ENCODE measurements at regions not wholly inside any gene's neighbourhood (a gene's known extent, or its start where the extent isn't known, plus 50 kb on each side); places are given as distances from the start of the nearest gene placed in this dataset.
"Not testable (repeated sequence)": the region's sequence is repeated elsewhere in the genome, so short reads cannot be mapped to it uniquely, and the experiment has no call there.

DNA sequence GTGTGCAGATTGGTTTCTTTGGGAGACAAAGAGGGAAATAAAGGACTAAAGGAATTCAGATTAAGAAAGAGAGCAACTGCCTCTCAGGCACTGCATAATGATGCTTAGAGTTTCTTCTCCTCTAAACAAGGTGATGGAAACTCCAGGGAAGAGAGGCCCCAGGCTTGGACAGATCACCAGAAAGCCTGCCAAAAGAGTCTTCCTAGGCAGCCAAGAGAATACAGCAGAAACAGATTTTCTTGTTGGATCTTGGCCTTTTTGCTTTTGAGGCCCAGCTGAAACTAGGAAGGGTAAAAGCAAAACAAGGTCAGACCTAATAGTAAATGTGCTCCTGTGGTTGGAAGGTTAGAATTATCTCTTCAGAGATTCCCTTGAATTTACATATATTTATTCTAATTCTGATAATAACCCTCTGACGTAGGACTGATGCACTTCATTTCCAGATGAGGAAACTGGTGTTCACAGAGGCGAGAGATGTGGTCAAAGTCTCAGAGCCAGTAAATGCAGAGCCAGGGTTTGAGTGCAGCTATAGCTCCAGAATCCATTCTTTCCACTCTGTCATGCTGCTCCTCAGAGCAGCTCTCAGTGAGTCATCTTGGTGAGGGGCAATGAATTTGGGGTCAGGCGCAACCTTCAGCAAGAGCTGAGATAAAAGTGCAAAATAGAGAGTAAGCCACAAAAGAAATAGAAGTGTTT, 142.3 kb upstream of the FBXO11 start:
- H3K4me1 ChIP-seq (ENCODE audit: control insufficient read depth, insufficient read depth, low read length) = no peaks in the 10 kb centered on the region
- no peaks in the 10 kb centered on the region for H3K9me3 ChIP-seq (ENCODE audit: control insufficient read depth, low read length)

DNA sequence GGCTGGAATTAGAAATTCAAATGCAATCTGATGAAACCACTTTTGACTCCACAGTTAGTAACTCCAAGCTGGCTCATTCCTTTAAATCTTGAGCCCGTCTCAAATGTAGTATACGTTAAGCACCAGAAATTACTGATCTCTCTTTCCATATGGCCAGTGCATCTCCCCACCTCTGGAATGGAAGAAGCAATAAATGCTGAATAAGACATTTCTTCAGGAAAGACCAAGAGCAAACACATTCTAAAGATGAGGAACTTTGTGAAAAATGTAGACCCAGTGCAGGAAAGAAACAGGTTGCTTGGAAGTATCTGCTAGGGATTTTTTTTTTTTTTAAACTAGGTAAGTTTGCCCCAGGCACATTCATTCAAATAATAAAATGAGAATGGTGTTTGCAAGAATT, 143.1 kb upstream of the FBXO11 start:
- Histone ChIP-seq H3K4me1 (ENCODE audit: control insufficient read depth, insufficient read depth, low read length) (no peaks in the 10 kb centered on the region), H3K27me3 (ENCODE audit: control insufficient read depth, insufficient read depth, low read length) (no peaks in the 10 kb centered on the region), H3K9ac (ENCODE audit: low read length) (no peak overlapping the region), H3K36me3 (ENCODE audit: control insufficient read depth, insufficient read depth, low read length) (no peaks in the 10 kb centered on the region), H3K4me3 (ENCODE audit: low read length) (no peak overlapping the region), H3K9me3 (ENCODE audit: control insufficient read depth, low read length) (no peaks in the 10 kb centered on the region)

More for the DNA sequence above, 142.3 kb upstream of the FBXO11 start:
- no peaks in the 10 kb centered on the region for H3K27me3 ChIP-seq (ENCODE audit: control insufficient read depth, insufficient read depth, low read length)
- H3K9ac ChIP-seq (ENCODE audit: low read length) = no peak overlapping the region
- no peaks in the 10 kb centered on the region for H3K36me3 ChIP-seq (ENCODE audit: control insufficient read depth, insufficient read depth, low read length)
- H3K4me3 ChIP-seq (ENCODE audit: low read length) = no peak overlapping the region

DNA sequence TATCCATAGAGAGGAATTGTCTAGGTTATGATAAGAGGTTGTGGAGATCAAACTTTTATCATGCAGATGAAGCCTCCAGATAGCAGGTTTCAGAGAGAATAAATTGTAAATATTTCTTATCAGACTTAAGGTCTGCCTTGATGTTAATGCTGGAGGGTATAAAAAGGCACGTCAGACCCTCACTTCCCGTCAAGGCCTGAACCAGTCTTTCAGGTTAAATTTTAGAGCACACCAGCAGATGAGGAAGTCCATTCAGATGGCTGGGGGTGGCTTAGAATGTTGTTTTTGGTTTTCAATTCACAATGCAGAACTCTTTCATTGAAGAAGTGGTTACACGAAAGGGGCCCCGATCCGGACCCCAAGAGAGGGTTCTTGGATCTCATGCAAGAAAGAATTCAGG, 144.4 kb upstream of the FBXO11 start:
- no peaks in the 10 kb centered on the region for H3K9me3 ChIP-seq (ENCODE audit: control insufficient read depth, low read length)
- no peaks in the 10 kb centered on the region for H3K27me3 ChIP-seq (ENCODE audit: control insufficient read depth, insufficient read depth, low read length)
- H3K36me3 ChIP-seq (ENCODE audit: control insufficient read depth, insufficient read depth, low read length) = no peaks in the 10 kb centered on the region
- no peaks in the 10 kb centered on the region for H3K4me1 ChIP-seq (ENCODE audit: control insufficient read depth, insufficient read depth, low read length)
- H3K4me3 ChIP-seq (ENCODE audit: low read length) = no peak overlapping the region
- no peak overlapping the region for H3K9ac ChIP-seq (ENCODE audit: low read length)

DNA sequence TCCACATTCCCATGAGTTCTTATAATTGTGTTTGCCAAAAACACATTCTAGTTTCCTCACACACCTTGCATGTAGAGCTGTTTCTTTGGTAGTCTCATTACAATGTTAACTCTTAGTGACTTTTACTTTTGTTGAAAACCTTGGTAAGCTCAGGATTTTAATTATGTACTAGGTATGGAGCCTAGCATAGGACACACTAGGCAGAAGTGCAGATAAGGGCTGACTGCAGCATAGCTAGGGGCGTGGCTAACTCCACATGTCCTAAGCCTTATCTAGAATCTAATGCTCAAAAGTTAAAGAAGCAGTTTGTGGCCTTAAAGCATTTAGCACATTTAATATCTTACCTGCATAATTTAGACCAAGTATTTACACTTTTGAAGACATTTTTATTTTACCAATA, 153.7 kb upstream of the FBXO11 start:
- Histone ChIP-seq H3K4me1 (ENCODE audit: control insufficient read depth, insufficient read depth, low read length) (no peaks in the 10 kb centered on the region), H3K9me3 (ENCODE audit: control insufficient read depth, low read length) (no peaks in the 10 kb centered on the region), H3K4me3 (ENCODE audit: low read length) (no peak overlapping the region), H3K36me3 (ENCODE audit: control insufficient read depth, insufficient read depth, low read length) (no peaks in the 10 kb centered on the region), H3K27me3 (ENCODE audit: control insufficient read depth, insufficient read depth, low read length) (no peaks in the 10 kb centered on the region), H3K9ac (ENCODE audit: low read length) (no peak overlapping the region)

DNA sequence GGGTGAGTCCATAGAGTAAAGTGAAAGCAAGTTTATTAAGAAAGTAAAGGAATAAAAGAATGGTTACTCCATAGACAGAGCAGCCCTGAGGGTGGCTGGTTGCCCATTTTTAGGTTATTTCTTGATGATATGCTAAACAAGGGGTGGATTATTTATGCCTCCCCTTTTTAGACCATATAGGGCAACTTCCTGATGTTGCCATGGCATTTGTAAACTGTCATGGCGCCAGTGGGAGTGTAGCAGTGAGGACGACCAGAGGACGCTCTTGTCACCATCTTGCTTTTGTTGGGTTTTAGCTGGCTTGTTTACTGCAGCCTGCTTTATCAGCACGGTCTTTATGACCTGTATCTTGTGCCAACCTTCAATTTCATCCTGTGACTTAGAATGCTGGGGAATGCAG, 155.4 kb upstream of the FBXO11 start:
- not testable (repeated sequence) for H3K27me3 ChIP-seq (ENCODE audit: control insufficient read depth, insufficient read depth, low read length); H3K9ac ChIP-seq (ENCODE audit: low read length); H3K36me3 ChIP-seq (ENCODE audit: control insufficient read depth, insufficient read depth, low read length); H3K4me3 ChIP-seq (ENCODE audit: low read length); H3K9me3 ChIP-seq (ENCODE audit: control insufficient read depth, low read length); H3K4me1 ChIP-seq (ENCODE audit: control insufficient read depth, insufficient read depth, low read length)

DNA sequence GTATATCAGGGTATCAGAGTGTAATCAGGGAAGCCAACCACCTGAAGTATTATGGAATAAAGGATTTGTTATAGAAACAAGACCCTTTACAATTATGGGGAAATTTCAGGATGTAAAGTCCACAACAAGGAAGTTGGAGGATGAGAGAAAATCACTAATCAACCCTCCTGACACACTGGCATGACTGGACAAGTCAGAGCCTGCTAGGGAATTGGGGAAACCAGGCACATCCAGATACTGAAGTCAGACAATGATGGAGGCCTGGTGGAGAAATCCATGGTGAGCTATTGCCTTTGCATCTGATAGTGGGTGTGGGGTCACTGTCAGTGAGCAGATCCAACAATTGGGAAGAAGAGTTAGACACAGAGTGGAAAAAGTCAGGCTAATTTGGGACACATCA, 158.8 kb upstream of the FBXO11 start:
- H3K9ac ChIP-seq (ENCODE audit: low read length) = no peak overlapping the region
- no peaks in the 10 kb centered on the region for H3K27me3 ChIP-seq (ENCODE audit: control insufficient read depth, insufficient read depth, low read length)
- no peak overlapping the region for H3K4me3 ChIP-seq (ENCODE audit: low read length)
- no peaks in the 10 kb centered on the region for H3K4me1 ChIP-seq (ENCODE audit: control insufficient read depth, insufficient read depth, low read length)
- H3K36me3 ChIP-seq (ENCODE audit: control insufficient read depth, insufficient read depth, low read length) = no peaks in the 10 kb centered on the region
- H3K9me3 ChIP-seq (ENCODE audit: control insufficient read depth, low read length) = no peaks in the 10 kb centered on the region

DNA sequence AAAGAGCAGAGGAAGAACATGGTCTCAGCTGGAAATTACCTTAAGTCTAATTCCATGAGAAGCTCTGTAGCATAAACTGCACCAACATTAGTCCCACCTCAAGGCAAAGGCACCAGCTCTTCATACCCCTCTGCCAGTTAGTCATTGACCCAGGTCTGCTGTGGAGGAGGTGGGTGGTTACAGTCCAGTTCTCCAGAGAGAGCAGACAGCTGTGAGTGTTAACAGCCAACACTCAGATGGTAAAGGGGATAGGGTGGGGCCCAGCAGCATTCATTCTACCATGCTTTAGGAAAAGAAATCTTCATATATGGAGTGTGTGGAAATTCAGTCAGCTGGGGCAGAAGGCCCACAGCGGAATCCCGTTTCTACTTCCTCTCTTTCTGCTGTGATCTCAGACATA, 159.7 kb upstream of the FBXO11 start:
- H3K4me3 ChIP-seq (ENCODE audit: low read length) = no peak overlapping the region
- H3K9me3 ChIP-seq (ENCODE audit: control insufficient read depth, low read length) = no peaks in the 10 kb centered on the region
- no peaks in the 10 kb centered on the region for H3K4me1 ChIP-seq (ENCODE audit: control insufficient read depth, insufficient read depth, low read length)
- no peaks in the 10 kb centered on the region for H3K27me3 ChIP-seq (ENCODE audit: control insufficient read depth, insufficient read depth, low read length)
- H3K36me3 ChIP-seq (ENCODE audit: control insufficient read depth, insufficient read depth, low read length) = no peaks in the 10 kb centered on the region
- no peak overlapping the region for H3K9ac ChIP-seq (ENCODE audit: low read length)

DNA sequence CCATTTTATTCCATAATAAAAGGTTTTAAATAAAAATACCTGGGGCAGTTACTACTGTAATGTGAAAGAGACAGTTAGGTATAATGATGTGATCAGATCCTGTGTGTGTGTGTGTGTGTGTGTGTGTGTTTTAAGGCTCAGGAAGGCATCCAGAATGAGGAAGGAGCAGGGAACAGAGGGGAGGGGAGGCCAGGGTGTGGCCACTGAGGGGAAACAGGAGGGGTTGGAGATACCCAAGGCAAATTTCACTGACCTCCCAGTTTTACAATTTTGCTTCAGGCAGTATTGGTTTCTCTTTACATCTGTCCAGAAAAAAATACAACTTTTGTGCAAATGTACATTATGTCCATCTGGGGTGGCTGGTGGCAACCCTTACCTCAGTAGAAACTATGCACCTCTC, 163.5 kb upstream of the FBXO11 start:
- no peaks in the 10 kb centered on the region for H3K27me3 ChIP-seq (ENCODE audit: control insufficient read depth, insufficient read depth, low read length)
- H3K9me3 ChIP-seq (ENCODE audit: control insufficient read depth, low read length) = no peaks in the 10 kb centered on the region
- H3K4me3 ChIP-seq (ENCODE audit: low read length) = no peak overlapping the region

DNA sequence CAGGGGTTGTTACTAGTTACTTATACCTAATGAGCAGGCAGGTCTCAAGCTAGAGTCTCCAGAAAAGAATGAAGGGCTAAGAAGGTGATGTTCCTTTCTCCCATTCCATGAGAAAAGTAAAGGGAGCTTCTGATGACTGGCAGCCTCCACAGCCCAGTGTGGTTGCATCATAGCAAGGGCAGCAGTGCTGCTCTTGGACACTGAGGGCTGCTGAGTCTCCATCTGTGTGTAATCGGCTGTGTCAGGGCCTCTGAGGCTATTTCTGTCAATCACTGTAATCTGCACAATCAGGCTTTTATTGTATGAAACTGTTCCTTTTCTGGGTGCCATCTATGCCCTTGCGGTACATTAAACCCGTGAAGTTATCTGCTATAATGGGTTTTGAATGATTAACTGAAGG, 164.1 kb upstream of the FBXO11 start:
- no peaks in the 10 kb centered on the region for H3K27me3 ChIP-seq (ENCODE audit: control insufficient read depth, insufficient read depth, low read length)
- H3K4me3 ChIP-seq (ENCODE audit: low read length) = no peak overlapping the region
- no peaks in the 10 kb centered on the region for H3K4me1 ChIP-seq (ENCODE audit: control insufficient read depth, insufficient read depth, low read length)
- H3K9ac ChIP-seq (ENCODE audit: low read length) = no peak overlapping the region
- H3K9me3 ChIP-seq (ENCODE audit: control insufficient read depth, low read length) = no peaks in the 10 kb centered on the region
- H3K36me3 ChIP-seq (ENCODE audit: control insufficient read depth, insufficient read depth, low read length) = no peaks in the 10 kb centered on the region

More for the DNA sequence above, 163.5 kb upstream of the FBXO11 start:
- no peak overlapping the region for H3K9ac ChIP-seq (ENCODE audit: low read length)
- no peaks in the 10 kb centered on the region for H3K4me1 ChIP-seq (ENCODE audit: control insufficient read depth, insufficient read depth, low read length)
- H3K36me3 ChIP-seq (ENCODE audit: control insufficient read depth, insufficient read depth, low read length) = no peaks in the 10 kb centered on the region

DNA sequence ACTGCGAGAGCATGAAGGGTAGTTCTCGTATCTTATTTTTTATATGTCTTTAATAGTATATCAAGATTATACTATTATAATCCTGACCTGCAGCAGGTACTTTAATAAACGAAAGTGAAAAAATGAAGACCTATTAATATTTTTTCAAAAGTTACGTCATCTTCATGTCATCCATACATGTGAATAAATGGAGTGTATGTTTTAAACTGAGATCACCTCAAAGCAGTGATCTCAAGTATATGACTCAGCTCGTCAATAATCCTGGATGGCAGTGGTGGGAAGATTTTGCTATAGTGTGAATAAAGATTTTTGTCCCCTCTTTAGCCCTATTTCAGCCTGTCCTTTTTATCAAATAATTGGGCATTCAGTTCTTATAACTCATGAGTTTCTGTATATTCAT, 166.3 kb upstream of the FBXO11 start:
- H3K36me3 ChIP-seq (ENCODE audit: control insufficient read depth, insufficient read depth, low read length) = no peaks in the 10 kb centered on the region
- H3K9ac ChIP-seq (ENCODE audit: low read length) = no peak overlapping the region
- H3K4me3 ChIP-seq (ENCODE audit: low read length) = no peak overlapping the region
- H3K27me3 ChIP-seq (ENCODE audit: control insufficient read depth, insufficient read depth, low read length) = no peaks in the 10 kb centered on the region
- no peaks in the 10 kb centered on the region for H3K9me3 ChIP-seq (ENCODE audit: control insufficient read depth, low read length)
- no peaks in the 10 kb centered on the region for H3K4me1 ChIP-seq (ENCODE audit: control insufficient read depth, insufficient read depth, low read length)

DNA sequence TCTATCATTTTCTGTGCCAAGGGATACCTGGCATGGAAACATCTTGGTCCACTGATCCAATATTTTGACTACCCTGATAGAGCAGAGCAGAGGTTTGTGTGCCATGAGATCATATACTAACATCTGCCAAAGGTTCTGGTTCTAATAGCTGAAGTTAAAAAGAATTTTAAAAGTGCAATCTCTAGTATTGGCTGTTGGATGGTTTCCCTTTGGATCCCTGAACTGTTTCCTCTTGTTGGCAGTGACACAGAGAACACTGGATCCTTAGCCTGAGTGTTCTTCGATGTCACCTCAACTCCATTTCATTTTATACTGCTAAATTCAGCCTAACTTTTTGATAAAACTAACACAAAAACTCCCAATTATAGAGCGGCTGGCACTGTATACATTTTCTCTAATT, 169.3 kb upstream of the FBXO11 start:
- no peaks in the 10 kb centered on the region for H3K9me3 ChIP-seq (ENCODE audit: control insufficient read depth, low read length)
- no peak overlapping the region for H3K9ac ChIP-seq (ENCODE audit: low read length)
- H3K36me3 ChIP-seq (ENCODE audit: control insufficient read depth, insufficient read depth, low read length) = no peaks in the 10 kb centered on the region
- no peaks in the 10 kb centered on the region for H3K4me1 ChIP-seq (ENCODE audit: control insufficient read depth, insufficient read depth, low read length)
- H3K27me3 ChIP-seq (ENCODE audit: control insufficient read depth, insufficient read depth, low read length) = no peaks in the 10 kb centered on the region
- no peak overlapping the region for H3K4me3 ChIP-seq (ENCODE audit: low read length)

DNA sequence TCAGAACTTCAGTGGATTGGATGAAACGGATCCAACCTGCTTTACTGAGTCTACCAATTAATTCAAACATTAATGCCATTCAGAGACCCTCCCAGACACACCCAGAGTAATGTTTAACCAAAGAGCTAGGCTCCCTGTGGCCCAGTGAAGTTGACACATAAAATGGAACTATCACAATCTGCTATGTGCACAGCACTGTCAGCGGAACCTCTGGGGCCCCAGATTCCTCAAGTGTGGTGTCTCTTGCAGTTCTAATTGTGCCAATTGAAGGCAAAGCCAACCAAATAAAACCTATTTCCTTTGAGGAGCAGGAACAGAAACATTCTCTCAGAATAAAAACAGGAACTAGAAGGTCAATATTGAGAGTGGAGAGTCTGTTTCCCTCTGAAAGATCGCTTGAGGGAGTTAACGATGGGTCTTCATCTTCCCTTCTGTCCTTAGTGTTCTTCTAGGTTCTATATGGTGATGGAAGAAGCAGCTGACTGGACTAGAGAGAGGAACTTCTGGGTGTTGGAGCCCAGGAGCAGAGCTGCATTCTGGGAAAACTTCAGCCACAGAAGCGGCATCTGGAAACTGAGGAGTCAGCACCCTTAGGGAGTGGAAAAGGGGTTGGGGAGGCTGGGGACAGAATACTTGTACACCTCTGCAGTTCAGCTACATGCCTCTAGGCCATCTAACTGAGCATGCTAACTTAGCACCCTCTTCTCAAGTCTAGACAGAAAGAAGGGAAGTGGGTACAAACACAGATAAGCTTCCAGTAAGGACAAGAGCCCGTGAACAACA, 174.4 kb upstream of the FBXO11 start:
- Histone ChIP-seq H3K4me1 (ENCODE audit: control insufficient read depth, insufficient read depth, low read length) (no peaks in the 10 kb centered on the region), H3K36me3 (ENCODE audit: control insufficient read depth, insufficient read depth, low read length) (no peaks in the 10 kb centered on the region), H3K4me3 (ENCODE audit: low read length) (no peak overlapping the region), H3K9me3 (ENCODE audit: control insufficient read depth, low read length) (no peaks in the 10 kb centered on the region), H3K27me3 (ENCODE audit: control insufficient read depth, insufficient read depth, low read length) (no peaks in the 10 kb centered on the region), H3K9ac (ENCODE audit: low read length) (no peak overlapping the region)
